ENCODE measurements at regions not wholly inside any gene's neighbourhood (a gene's known extent, or its start where the extent isn't known, plus 50 kb on each side); places are given as distances from the start of the nearest gene placed in this dataset.

DNA sequence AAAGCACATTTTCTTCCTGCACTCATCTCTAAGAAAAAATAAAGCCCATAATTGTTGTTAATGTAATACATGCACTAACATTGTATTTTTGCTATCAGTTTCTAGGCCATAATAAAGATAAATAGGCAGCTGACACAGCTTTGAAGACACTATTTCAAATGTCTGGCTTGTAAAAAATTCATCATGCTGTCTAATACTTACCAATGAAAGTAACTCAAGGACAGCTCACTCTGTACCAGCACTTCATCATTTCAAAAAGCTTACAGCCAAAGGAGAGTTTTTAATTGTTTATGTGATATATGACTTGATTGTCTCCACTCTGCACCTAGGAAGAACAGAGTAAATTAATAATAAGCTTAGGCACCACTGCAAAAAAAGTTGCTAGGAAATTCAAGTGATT lies 1423.3 kb upstream of the PCDH20 start:
- H3K4me3 Mint-ChIP-seq: no peak overlapping the region
- H3K4me3 ChIP-seq: no peak overlapping the region
- ATAC-seq (no peak), DNase-seq (ENCODE audit: low spot score) (no peak)
- H2AFZ ChIP-seq: no peak overlapping the region
- TF ChIP-seq, protein P1, sequence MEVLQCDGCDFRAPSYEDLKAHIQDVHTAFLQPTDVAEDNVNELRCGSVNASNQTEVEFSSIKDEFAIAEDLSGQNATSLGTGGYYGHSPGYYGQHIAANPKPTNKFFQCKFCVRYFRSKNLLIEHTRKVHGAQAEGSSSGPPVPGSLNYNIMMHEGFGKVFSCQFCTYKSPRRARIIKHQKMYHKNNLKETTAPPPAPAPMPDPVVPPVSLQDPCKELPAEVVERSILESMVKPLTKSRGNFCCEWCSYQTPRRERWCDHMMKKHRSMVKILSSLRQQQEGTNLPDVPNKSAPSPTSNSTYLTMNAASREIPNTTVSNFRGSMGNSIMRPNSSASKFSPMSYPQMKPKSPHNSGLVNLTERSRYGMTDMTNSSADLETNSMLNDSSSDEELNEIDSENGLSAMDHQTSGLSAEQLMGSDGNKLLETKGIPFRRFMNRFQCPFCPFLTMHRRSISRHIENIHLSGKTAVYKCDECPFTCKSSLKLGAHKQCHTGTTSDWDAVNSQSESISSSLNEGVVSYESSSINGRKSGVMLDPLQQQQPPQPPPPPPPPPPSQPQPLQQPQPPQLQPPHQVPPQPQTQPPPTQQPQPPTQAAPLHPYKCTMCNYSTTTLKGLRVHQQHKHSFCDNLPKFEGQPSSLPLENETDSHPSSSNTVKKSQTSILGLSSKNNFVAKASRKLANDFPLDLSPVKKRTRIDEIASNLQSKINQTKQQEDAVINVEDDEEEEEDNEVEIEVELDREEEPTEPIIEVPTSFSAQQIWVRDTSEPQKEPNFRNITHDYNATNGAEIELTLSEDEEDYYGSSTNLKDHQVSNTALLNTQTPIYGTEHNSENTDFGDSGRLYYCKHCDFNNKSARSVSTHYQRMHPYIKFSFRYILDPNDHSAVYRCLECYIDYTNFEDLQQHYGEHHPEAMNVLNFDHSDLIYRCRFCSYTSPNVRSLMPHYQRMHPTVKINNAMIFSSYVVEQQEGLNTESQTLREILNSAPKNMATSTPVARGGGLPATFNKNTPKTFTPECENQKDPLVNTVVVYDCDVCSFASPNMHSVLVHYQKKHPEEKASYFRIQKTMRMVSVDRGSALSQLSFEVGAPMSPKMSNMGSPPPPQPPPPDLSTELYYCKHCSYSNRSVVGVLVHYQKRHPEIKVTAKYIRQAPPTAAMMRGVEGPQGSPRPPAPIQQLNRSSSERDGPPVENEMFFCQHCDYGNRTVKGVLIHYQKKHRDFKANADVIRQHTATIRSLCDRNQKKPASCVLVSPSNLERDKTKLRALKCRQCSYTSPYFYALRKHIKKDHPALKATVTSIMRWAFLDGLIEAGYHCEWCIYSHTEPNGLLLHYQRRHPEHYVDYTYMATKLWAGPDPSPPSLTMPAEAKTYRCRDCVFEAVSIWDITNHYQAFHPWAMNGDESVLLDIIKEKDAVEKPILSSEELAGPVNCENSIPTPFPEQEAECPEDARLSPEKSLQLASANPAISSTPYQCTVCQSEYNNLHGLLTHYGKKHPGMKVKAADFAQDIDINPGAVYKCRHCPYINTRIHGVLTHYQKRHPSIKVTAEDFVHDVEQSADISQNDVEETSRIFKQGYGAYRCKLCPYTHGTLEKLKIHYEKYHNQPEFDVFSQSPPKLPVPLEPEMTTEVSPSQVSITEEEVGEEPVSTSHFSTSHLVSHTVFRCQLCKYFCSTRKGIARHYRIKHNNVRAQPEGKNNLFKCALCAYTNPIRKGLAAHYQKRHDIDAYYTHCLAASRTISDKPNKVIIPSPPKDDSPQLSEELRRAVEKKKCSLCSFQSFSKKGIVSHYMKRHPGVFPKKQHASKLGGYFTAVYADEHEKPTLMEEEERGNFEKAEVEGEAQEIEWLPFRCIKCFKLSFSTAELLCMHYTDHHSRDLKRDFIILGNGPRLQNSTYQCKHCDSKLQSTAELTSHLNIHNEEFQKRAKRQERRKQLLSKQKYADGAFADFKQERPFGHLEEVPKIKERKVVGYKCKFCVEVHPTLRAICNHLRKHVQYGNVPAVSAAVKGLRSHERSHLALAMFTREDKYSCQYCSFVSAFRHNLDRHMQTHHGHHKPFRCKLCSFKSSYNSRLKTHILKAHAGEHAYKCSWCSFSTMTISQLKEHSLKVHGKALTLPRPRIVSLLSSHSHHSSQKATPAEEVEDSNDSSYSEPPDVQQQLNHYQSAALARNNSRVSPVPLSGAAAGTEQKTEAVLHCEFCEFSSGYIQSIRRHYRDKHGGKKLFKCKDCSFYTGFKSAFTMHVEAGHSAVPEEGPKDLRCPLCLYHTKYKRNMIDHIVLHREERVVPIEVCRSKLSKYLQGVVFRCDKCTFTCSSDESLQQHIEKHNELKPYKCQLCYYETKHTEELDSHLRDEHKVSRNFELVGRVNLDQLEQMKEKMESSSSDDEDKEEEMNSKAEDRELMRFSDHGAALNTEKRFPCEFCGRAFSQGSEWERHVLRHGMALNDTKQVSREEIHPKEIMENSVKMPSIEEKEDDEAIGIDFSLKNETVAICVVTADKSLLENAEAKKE (CRISPR knock-in tag; IDR thresholded peaks at IDR 0.05): no peak
- TF ChIP-seq, protein P2, sequence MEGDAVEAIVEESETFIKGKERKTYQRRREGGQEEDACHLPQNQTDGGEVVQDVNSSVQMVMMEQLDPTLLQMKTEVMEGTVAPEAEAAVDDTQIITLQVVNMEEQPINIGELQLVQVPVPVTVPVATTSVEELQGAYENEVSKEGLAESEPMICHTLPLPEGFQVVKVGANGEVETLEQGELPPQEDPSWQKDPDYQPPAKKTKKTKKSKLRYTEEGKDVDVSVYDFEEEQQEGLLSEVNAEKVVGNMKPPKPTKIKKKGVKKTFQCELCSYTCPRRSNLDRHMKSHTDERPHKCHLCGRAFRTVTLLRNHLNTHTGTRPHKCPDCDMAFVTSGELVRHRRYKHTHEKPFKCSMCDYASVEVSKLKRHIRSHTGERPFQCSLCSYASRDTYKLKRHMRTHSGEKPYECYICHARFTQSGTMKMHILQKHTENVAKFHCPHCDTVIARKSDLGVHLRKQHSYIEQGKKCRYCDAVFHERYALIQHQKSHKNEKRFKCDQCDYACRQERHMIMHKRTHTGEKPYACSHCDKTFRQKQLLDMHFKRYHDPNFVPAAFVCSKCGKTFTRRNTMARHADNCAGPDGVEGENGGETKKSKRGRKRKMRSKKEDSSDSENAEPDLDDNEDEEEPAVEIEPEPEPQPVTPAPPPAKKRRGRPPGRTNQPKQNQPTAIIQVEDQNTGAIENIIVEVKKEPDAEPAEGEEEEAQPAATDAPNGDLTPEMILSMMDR (conservative IDR thresholded peaks at IDR 0.05; ENCODE audit: low read depth in 2 of 2): no peak
- TF ChIP-seq EZH2 (IDR thresholded peaks at IDR 0.05; ENCODE audit: low read depth, unreplicated experiment) (no peak), CREB1 (CRISPR knock-in tag; IDR thresholded peaks at IDR 0.05; ENCODE audit: low read depth) (no peak), NANOG (IDR thresholded peaks at IDR 0.05; ENCODE audit: borderline replicate concordance) (no peak)
- TF ChIP-seq, protein P3, sequence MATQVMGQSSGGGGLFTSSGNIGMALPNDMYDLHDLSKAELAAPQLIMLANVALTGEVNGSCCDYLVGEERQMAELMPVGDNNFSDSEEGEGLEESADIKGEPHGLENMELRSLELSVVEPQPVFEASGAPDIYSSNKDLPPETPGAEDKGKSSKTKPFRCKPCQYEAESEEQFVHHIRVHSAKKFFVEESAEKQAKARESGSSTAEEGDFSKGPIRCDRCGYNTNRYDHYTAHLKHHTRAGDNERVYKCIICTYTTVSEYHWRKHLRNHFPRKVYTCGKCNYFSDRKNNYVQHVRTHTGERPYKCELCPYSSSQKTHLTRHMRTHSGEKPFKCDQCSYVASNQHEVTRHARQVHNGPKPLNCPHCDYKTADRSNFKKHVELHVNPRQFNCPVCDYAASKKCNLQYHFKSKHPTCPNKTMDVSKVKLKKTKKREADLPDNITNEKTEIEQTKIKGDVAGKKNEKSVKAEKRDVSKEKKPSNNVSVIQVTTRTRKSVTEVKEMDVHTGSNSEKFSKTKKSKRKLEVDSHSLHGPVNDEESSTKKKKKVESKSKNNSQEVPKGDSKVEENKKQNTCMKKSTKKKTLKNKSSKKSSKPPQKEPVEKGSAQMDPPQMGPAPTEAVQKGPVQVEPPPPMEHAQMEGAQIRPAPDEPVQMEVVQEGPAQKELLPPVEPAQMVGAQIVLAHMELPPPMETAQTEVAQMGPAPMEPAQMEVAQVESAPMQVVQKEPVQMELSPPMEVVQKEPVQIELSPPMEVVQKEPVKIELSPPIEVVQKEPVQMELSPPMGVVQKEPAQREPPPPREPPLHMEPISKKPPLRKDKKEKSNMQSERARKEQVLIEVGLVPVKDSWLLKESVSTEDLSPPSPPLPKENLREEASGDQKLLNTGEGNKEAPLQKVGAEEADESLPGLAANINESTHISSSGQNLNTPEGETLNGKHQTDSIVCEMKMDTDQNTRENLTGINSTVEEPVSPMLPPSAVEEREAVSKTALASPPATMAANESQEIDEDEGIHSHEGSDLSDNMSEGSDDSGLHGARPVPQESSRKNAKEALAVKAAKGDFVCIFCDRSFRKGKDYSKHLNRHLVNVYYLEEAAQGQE (IDR thresholded peaks at IDR 0.05; ENCODE audit: unreplicated experiment): no peak
- TF ChIP-seq, protein P4, sequence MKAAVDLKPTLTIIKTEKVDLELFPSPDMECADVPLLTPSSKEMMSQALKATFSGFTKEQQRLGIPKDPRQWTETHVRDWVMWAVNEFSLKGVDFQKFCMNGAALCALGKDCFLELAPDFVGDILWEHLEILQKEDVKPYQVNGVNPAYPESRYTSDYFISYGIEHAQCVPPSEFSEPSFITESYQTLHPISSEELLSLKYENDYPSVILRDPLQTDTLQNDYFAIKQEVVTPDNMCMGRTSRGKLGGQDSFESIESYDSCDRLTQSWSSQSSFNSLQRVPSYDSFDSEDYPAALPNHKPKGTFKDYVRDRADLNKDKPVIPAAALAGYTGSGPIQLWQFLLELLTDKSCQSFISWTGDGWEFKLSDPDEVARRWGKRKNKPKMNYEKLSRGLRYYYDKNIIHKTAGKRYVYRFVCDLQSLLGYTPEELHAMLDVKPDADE (IDR thresholded peaks at IDR 0.05): no peak
- no peaks in the 10 kb centered on the region for H4K20me1 ChIP-seq (replicated peaks; ENCODE audit: insufficient read depth)
- H3K36me3 ChIP-seq (ENCODE audit: insufficient read depth): no peaks in the 10 kb centered on the region
- no peaks in the 10 kb centered on the region for H3K4me1 Mint-ChIP-seq
- H3K27ac ChIP-seq (ENCODE audit: low read depth): no peak overlapping the region
- H3K36me3 Mint-ChIP-seq (ENCODE audit: low read depth): no peaks in the 10 kb centered on the region
- H3K4me1 ChIP-seq (ENCODE audit: insufficient read depth): no peaks in the 10 kb centered on the region
- no peaks in the 10 kb centered on the region for H3K27me3 Mint-ChIP-seq (ENCODE audit: insufficient read depth, low read depth, poor library complexity)
- H3K79me2 ChIP-seq (replicated peaks; ENCODE audit: insufficient read depth): no peaks in the 10 kb centered on the region
- H3F3A ChIP-seq (replicated peaks; ENCODE audit: low read depth): no peaks in the 10 kb centered on the region
- H3K27me3 ChIP-seq (ENCODE audit: insufficient read depth): no peaks in the 10 kb centered on the region
- no peak overlapping the region for H3K4me2 ChIP-seq
- no peaks in the 10 kb centered on the region for H3K9me2 ChIP-seq (ENCODE audit: insufficient read depth)
- no peak overlapping the region for H3K27ac Mint-ChIP-seq
- no peaks in the 10 kb centered on the region for H3K9me3 Mint-ChIP-seq

All from GM23338 (cell line).